Hepatocyte (in vitro differentiated cells): ENCODE measurements at regions not wholly inside any gene's neighbourhood (a gene's known extent, or its start where the extent isn't known, plus 50 kb on each side); places are given as distances from the start of the nearest gene placed in this dataset.

Source experiments
- DNase-seq: peaks from one replicate; pipeline ENCODE4 v3.0.0-alpha.2; 2016; ENCODE audit warnings: low spot score
- H2AFZ ChIP-seq: fragments of 200-600 bp; sonication (generic); 2 replicates; pipeline ENCODE4 v1.6.0; 2016; ENCODE audit warnings: antibody characterized with exemption, mild to moderate bottlenecking
- H3K27ac ChIP-seq: fragments of 200-600 bp; sonication (generic); 2 replicates; pipeline ENCODE4 v1.5.1; 2016; ENCODE audit warnings: mild to moderate bottlenecking
- H3K27me3 ChIP-seq: fragments of 200-600 bp; sonication (generic); 2 replicates; pipeline ENCODE4 v1.6.1; 2016
- H3K36me3 ChIP-seq: fragments of 200-600 bp; sonication (generic); replicated peaks from 2 replicates; pipeline ENCODE4 v1.5.1; 2016; ENCODE audit warnings: low read depth; ENCODE audit not compliant: insufficient read depth
- H3K4me1 ChIP-seq: fragments of 200-600 bp; sonication (generic); 2 replicates; pipeline ENCODE4 v1.5.1; 2016; ENCODE audit warnings: mild to moderate bottlenecking, moderate library complexity; ENCODE audit not compliant: insufficient read depth
- H3K4me2 ChIP-seq: fragments of 200-600 bp; sonication (generic); 2 replicates; pipeline ENCODE4 v1.6.0; 2016
- H3K4me3 ChIP-seq: fragments of 200-600 bp; sonication (generic); 2 replicates; pipeline ENCODE4 v1.5.1; 2016; ENCODE audit warnings: mild to moderate bottlenecking
- H3K79me2 ChIP-seq: fragments of 200-600 bp; sonication (generic); 2 replicates; pipeline ENCODE4 v1.6.0; 2017; ENCODE audit warnings: mild to moderate bottlenecking
- H3K9me2 ChIP-seq: fragments of 200-600 bp; sonication (generic); replicated peaks from 2 replicates; pipeline ENCODE4 v1.6.0; 2017; ENCODE audit warnings: mild to moderate bottlenecking; ENCODE audit not compliant: insufficient read depth
- H3K9me3 ChIP-seq: fragments of 200-600 bp; sonication (generic); 2 replicates; pipeline ENCODE4 v1.5.1; 2016; ENCODE audit warnings: low read depth, mild to moderate bottlenecking
- H4K20me1 ChIP-seq: fragments of 200-600 bp; sonication (generic); 2 replicates; pipeline ENCODE4 v1.6.0; 2016; ENCODE audit warnings: mild to moderate bottlenecking; ENCODE audit not compliant: insufficient read depth, poor library complexity, severe bottlenecking
- CTCF ChIP-seq: fragments of 200-600 bp; sonication (generic); IDR thresholded peaks from 2 replicates; pipeline ENCODE4 v1.5.1; 2016; ENCODE audit warnings: antibody characterized with exemption, mild to moderate bottlenecking; ENCODE audit not compliant: poor library complexity
- EZH2 ChIP-seq: fragments of 200-600 bp; sonication (generic); IDR thresholded peaks from 2 replicates; pipeline ENCODE4 v1.6.1; 2016; ENCODE audit warnings: antibody characterized with exemption, mild to moderate bottlenecking, borderline replicate concordance
- EZH2phosphoT487 ChIP-seq: fragments of 200-600 bp; sonication (generic); IDR thresholded peaks from one replicate; pipeline ENCODE4 v1.6.1; 2018; ENCODE audit warnings: antibody characterized with exemption, mild to moderate bottlenecking, low read depth, moderate library complexity; ENCODE audit not compliant: unreplicated experiment, severe bottlenecking
- WGBS: methylation state at CpG from one replicate; pipeline ENCODE4 v1.1.6; 2016; ENCODE audit warnings: low lambda C conversion rate; ENCODE audit errors: missing lambda C conversion rate; 5-methylcytosine and 5-hydroxymethylcytosine counted together

DNA sequence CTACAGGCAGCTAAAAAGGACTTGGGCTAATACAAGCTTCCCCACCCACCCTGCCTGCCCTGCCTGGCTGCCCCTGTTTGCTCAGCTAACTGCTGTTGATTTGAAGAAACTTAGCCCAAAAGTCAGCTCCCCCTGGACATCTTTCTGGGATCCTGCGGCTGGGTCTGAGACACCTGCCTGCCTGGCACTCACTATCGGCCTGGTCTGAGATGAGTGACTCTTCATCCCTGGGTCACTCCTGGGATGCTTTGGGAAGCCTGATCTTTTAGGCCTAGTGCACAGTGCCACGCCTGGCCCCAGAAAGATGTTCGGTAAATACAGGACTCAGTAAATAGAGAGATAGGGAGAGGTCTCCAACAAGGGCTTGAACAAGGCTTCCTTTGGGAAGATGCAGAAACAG is 211.3 kb upstream of the DIO3 start:
- no peaks in the 10 kb centered on the region for H3K36me3 ChIP-seq
- no peak overlapping the region for H3K4me2 ChIP-seq
- 95% methylated on average over 4 of the region's 4 CpGs for WGBS
- H3K9me2 ChIP-seq, result no peaks in the 10 kb centered on the region
- H3K27me3 ChIP-seq, result no peaks in the 10 kb centered on the region
- no peaks in the 10 kb centered on the region for H3K9me3 ChIP-seq
- no peaks in the 10 kb centered on the region for H4K20me1 ChIP-seq
- H3K79me2 ChIP-seq, result no peaks in the 10 kb centered on the region
- TF ChIP-seq CTCF, result no peak
- no peak for TF ChIP-seq EZH2
- no peak for TF ChIP-seq EZH2phosphoT487
- no peak overlapping the region for H2AFZ ChIP-seq
- no peak for DNase-seq
- H3K4me1 ChIP-seq, result no peaks in the 10 kb centered on the region
- H3K4me3 ChIP-seq, result no peak overlapping the region
- no peak overlapping the region for H3K27ac ChIP-seq

- Histone ChIP-seq H3K27me3 (no peaks in the 10 kb centered on the region), H3K4me2 (no peak overlapping the region), H2AFZ (no peak overlapping the region), H3K36me3 (no peaks in the 10 kb centered on the region), H3K4me1 (no peaks in the 10 kb centered on the region), H3K9me2 (no peaks in the 10 kb centered on the region), H3K79me2 (no peaks in the 10 kb centered on the region), H3K4me3 (no peak overlapping the region), H3K9me3 (no peaks in the 10 kb centered on the region), H4K20me1 (no peaks in the 10 kb centered on the region), H3K27ac (no peak overlapping the region)
- no peak for DNase-seq
- WGBS, result 53% methylated on average over 5 of the region's 5 CpGs
- TF ChIP-seq CTCF, result no peak
- no peak for TF ChIP-seq EZH2
- no peak for TF ChIP-seq EZH2phosphoT487
Measured at GRCh38 chr14:101350691-101351090, 210.6 kb upstream of the DIO3 start.

DNA sequence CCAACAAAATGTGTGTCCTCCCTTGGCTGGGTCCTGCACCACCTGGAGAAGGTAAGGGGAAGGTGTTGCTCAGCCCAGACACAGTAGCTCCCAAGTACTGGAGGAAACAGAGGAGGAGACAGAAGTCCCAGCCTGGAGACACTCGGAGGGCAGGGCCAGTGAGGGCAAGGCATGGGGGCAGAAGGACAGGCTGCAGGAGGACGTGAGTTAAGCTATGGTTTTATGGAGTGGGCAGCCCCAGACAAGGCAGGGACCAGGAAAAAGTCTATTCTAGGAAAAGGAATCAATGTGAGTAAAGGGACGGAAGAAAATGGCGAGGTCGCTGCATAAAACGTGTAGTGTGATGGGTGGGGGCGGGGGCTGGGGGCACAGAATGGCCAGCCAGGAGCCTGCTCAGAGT is 210.1 kb upstream of the DIO3 start:
- 67% methylated on average over 7 of the region's 7 CpGs for WGBS
- H3K4me1 ChIP-seq, result no peaks in the 10 kb centered on the region
- no peaks in the 10 kb centered on the region for H3K36me3 ChIP-seq
- H3K9me3 ChIP-seq, result no peaks in the 10 kb centered on the region
- TF ChIP-seq EZH2phosphoT487, result no peak
- no peak for TF ChIP-seq EZH2
- no peak for TF ChIP-seq CTCF
- H3K27me3 ChIP-seq, result no peaks in the 10 kb centered on the region
- no peak overlapping the region for H2AFZ ChIP-seq
- no peak overlapping the region for H3K27ac ChIP-seq
- H3K4me3 ChIP-seq, result no peak overlapping the region
- no peak overlapping the region for H3K4me2 ChIP-seq
- H4K20me1 ChIP-seq, result no peaks in the 10 kb centered on the region
- DNase-seq, result no peak
- no peaks in the 10 kb centered on the region for H3K79me2 ChIP-seq
- H3K9me2 ChIP-seq, result no peaks in the 10 kb centered on the region

GRCh38 chr14:101351769-101352168 is 209.5 kb upstream of the DIO3 start:
- H3K9me2 ChIP-seq, result no peaks in the 10 kb centered on the region
- H3K4me2 ChIP-seq, result no peak overlapping the region
- H4K20me1 ChIP-seq, result no peaks in the 10 kb centered on the region
- no peaks in the 10 kb centered on the region for H3K36me3 ChIP-seq
- H3K4me3 ChIP-seq, result no peak overlapping the region
- 94% methylated on average over 5 of the region's 5 CpGs for WGBS
- H2AFZ ChIP-seq, result no peak overlapping the region
- H3K79me2 ChIP-seq, result no peaks in the 10 kb centered on the region
- H3K27ac ChIP-seq, result no peak overlapping the region
- no peaks in the 10 kb centered on the region for H3K4me1 ChIP-seq
- no peaks in the 10 kb centered on the region for H3K9me3 ChIP-seq
- no peaks in the 10 kb centered on the region for H3K27me3 ChIP-seq
- DNase-seq, result no peak
- TF ChIP-seq EZH2phosphoT487 (no peak), EZH2 (no peak), CTCF (no peak)
